Liver (tissue), 3 donors: ENCODE measurements at regions not wholly inside any gene's neighbourhood (a gene's known extent, or its start where the extent isn't known, plus 50 kb on each side); places are given as distances from the start of the nearest gene placed in this dataset.

Source experiments
- CTCF ChIP-seq: fragments of 150-350 bp; IDR thresholded peaks from 2 replicates; pipeline ENCODE4 v1.5.1; 2017; ENCODE audit warnings: improper control_type of control experiment, low read depth, low read length; ENCODE audit not compliant: missing input control
- SP1 ChIP-seq: IDR thresholded peaks from 2 replicates; pipeline ENCODE4 v1.6.1; 2018; ENCODE audit warnings: antibody characterized with exemption, mild to moderate bottlenecking
- TF ChIP-seq, protein P1 (sequence below): IDR thresholded peaks from 2 replicates; pipeline ENCODE4 v1.6.1; 2016; ENCODE audit warnings: antibody characterized with exemption
- donor health status: healthy.
- donor health status: healthy.

GRCh38 chr17:83187782-83188311 lies 108.4 kb downstream of the METRNL start:
- TF ChIP-seq, protein P1, sequence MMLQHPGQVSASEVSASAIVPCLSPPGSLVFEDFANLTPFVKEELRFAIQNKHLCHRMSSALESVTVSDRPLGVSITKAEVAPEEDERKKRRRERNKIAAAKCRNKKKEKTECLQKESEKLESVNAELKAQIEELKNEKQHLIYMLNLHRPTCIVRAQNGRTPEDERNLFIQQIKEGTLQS = no peak
- TF ChIP-seq CTCF (no peak), SP1 (no peak)
